ENCODE measurements at regions not wholly inside any gene's neighbourhood (a gene's known extent, or its start where the extent isn't known, plus 50 kb on each side); places are given as distances from the start of the nearest gene placed in this dataset.
"Not testable (repeated sequence)": the region's sequence is repeated elsewhere in the genome, so short reads cannot be mapped to it uniquely, and the experiment has no call there.

DNA sequence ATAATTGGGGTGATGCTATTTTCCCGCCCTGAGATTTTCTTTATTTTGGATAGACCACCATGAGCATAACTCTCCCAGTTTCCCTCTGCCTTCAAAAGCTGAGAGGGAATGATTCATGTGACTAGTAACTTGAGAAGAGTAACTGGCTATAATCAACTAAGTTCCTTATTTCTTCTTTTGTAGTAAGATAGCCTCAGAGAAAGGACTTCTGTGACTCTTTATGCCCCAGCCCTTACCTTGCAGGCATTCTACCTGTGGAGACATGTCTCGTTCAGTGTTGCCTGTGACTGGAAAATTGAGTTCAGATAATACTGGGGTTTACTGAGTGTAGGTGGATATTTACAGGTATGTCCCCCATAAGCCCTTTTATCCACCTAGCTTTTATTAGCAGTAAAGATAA, 715.4 kb upstream of the HS3ST1 start:
- DNase-seq, result no peak

- DNase-seq, result no peak
These were observed 712.2 kb upstream of the HS3ST1 start for GRCh38 chr4:12140864-12141263.

- DNase-seq, result peak; percentile 8
These were observed 710.6 kb upstream of the HS3ST1 start for GRCh38 chr4:12139296-12139695.

GRCh38 chr4:12138488-12138887, 709.8 kb upstream of the HS3ST1 start:
- no peak for DNase-seq

- no peak for DNase-seq
These were observed 708.9 kb upstream of the HS3ST1 start for GRCh38 chr4:12137575-12137974.

DNA sequence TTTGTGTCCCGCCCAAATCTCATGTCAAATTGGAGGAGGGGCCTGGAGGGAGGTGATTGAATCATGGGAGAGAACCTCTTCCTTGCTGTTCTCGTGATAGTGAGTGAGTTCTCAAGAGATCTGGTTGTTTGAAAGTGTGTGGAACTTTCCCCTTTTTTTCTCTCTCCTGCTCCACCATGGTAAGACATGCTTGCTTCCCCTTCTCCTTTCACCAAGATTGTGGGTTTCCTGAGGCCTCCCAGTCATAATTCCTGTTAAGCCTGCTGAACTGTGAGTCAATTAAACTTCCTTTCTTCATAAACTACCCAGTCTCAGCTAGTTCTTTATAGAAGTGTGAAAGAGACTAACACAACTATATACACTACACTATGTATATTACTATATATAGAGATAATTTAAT, 697.8 kb upstream of the HS3ST1 start:
- no peak for DNase-seq

DNA sequence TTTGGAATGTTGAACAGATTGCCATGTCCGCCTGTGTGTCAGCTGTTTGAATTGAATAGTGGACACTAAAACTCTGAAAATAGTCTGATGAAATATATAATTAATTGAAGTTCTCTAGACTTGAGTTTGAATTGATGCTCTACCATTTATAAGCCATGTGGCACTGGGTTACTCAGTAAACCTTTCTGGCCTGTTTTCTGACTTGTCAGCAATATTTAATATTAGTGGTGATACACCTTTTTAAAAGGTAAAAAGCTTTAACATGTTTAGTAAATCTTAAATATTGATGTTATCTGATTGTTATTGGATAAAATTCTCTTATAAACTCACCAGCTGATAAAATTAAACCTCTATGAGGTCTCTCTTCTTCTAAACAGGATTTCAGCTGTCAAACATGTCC, 695.4 kb upstream of the HS3ST1 start:
- no peak for DNase-seq

GRCh38 chr4:12123707-12124106, 695.0 kb upstream of the HS3ST1 start:
- DNase-seq, result peak; percentile 28

GRCh38 chr4:12122316-12122715, 693.6 kb upstream of the HS3ST1 start:
- no peak for DNase-seq

DNA sequence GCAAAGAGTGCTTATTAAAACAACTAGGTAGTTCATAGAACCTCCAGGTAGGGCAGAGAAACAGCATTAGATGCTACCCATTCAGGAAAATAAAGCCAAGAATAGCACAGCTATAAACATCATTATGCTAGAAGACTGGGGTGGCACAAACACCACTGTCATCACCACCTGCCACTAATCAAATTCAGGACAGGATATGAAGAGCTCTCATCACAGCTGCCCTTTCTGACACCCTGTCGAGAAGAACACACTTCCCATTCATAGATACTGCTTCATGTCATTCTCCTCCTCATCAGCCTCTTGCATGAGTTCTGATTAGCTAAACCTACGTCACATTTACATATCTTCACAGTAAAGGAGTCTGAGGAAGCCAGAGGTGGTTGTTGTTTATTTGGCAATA, 692.3 kb upstream of the HS3ST1 start:
- no peak for DNase-seq

- DNase-seq, result peak; percentile 54
These were observed 690.0 kb upstream of the HS3ST1 start for GRCh38 chr4:12118651-12119213.

DNA sequence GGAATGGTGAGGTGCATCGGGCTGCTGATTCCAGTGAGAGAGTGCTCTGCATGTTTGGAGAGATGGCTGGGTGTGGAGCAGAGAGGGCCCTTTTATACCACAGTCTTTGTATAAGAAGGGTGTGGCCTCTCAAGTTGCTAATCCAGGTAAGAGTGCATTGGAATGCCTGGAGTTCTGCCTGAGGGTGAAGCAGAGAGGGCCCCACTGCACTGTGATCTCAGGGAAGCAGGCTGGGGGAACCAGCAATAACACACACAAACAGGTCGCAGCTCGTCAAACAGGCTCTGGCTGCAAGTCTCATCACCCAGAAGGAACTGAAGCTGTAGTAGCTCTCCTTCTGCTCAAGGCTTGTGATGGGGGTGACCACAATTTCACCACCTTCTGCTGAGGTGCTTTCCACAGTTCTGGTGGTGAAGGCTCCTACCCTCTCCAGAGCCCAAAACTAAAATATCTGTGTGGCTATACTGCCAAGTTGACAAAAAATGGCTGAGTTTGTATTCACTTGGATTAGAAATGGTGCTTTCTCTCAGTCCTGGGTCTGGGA, 687.4 kb upstream of the HS3ST1 start:
- no peak for DNase-seq

- peak; percentile 10 for DNase-seq
These were observed 681.9 kb upstream of the HS3ST1 start for GRCh38 chr4:12110627-12111026.

DNA sequence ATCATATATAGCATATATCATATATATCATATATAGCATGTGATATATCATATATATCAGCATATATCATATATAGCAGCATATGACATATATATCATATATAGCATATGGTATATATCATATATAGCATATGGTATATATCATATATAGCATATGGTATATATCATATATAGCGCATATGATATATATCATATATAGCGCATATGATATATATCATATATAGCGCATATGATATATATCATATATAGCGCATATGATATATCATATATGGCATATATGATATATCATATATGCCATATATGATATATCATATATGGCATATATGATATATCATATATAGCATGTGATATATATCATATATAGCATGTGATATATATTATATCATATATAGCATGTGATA, 680.4 kb upstream of the HS3ST1 start:
- not testable (repeated sequence) for DNase-seq

DNA sequence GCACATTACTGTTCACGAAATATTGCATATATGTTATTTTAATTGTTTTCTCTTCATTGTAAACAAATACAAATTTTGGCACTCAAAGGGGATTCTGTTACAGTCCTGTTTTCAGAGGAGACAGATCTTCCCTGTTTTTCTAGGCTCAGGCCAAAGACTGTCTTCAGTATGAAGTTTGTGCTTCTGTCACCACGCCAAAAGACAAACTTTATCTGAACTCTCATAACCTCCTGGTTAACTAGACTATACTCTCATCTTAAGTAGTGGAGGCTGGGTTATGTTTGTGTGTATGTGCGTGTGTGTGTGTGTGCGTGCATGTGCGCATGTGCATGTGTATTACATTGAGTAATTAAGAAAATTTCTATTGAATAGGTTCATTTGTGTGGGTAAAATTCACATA, 676.8 kb upstream of the HS3ST1 start:
- no peak for DNase-seq

DNA sequence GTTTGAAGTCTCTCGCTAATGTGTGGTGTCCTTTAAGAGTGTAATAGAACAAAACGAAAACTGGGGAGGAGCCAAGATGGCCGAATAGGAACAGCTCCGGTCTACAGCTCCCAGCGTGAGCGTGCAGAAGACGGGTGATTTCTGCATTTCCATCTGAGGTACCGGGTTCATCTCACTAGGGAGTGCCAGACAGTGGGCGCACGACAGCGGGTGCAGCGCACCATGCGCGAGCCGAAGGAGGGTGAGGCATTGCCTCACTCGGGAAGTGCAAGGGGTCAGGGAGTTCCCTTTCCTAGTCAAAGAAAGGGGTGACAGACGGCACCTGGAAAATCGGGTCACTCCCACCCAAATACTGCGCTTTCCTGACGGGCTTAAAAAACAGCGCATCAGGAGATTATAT, 661.2 kb upstream of the HS3ST1 start:
- DNase-seq, result not testable (repeated sequence)

GRCh38 chr4:12084690-12085089, 656.0 kb upstream of the HS3ST1 start:
- no peak for DNase-seq

DNA sequence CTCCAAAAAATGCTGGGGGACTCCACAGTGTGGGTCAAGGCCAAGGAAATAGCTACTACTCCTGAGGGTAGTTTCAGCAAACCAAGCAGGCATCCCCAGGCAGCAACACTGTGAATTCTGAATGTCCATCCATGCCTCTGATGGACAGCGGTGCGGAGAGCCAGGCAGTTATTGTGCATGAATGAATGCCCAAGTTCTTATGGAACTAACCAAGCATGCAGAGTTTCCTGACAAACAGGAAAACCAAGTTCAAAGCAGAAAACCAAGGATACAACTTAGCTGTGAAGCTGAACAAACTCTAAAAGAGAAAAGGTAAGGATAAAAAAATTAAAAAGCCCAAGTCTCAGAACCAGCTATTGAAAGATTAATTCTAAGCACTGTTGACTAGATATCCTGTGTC, 642.6 kb upstream of the HS3ST1 start:
- DNase-seq, result no peak

GRCh38 chr4:12053966-12054365, 625.3 kb upstream of the HS3ST1 start:
- DNase-seq, result no peak

DNA sequence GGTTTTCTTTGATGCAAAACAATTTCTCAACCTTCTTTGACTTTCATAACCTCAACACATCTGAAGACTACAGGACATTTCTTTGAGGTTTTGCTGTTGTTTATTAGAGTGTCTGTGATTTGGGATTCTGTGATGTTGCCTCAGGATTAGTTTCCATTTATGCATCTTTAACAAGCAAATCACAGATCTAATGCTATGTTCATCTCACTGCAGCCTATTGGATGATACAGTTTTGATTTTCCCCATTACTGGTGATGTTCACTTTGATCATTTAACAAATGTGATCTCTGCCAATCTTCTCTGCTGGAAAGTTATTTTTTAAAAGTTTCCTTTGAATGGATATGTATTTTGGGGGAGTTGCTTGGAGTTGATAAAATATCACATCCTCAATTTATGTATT, 624.9 kb upstream of the HS3ST1 start:
- DNase-seq, result no peak

- DNase-seq, result no peak
These were observed 621.7 kb upstream of the HS3ST1 start for GRCh38 chr4:12050357-12050756.

GRCh38 chr4:12042818-12043217, 614.1 kb upstream of the HS3ST1 start:
- no peak for DNase-seq

GRCh38 chr4:12041828-12042227, 613.1 kb upstream of the HS3ST1 start:
- DNase-seq, result peak; percentile 29

DNA sequence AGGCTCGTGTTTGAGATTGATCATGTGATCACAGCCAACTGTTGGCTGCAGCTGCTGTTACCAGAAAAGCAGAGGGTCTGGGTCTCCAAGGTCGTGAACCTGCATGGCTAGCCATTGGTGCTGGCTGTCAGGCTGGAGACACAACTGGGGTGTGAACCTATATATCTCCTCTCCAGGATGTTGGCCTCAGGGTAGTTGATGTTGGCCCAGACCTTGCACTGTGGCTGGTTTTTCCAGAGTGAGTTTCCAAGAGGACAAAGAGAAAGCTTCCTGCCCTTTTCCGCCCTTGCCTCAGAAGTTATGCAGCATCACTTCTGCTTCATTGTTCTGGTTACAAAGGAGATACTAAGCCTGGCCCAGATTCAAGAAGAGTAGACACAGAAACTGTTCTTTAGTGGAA, 607.8 kb upstream of the HS3ST1 start:
- no peak for DNase-seq

DNA sequence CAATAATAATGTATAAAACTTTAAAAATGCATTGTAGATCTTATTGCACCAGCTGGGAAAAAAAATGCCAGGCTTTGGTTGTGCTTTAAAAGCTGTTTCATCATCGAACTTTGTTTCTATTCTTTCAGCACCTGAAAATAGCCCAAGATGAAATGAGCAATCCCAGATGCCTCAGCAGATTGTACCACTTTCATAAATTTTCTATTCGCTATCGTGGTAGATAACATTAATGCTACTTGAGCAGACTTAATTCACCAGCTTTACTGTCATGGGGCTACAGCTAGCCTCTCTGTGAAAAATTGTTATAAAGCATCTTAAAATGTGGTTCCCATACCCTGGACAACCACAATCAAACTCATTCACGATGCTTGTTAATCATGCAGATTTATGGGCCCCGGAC, 599.6 kb upstream of the HS3ST1 start:
- DNase-seq, result no peak

DNA sequence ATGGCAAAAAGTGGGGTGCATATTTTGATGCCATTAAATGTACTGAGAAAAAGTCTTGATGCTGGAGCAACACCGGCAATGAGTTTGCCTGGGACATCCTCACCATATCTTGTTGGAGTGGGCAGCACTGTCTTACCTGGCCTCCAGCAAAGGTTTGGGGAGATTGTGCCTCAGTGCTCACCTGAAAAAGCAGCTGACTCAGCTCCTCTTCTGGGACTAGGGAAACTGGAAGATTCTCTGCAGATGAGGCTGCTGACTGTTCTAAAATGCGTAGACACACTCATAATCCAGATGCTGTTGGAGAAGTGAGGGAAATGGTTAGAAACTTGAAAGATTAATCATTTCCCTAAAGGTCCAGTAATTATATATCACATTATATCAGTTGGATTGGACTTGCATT, 593.7 kb upstream of the HS3ST1 start:
- no peak for DNase-seq

Measured in hematopoietic multipotent progenitor cell treated with erythropoietin and hydrocortisone succinate and interleukin-3 and kit ligand, for 6 days (in vitro differentiated cells).